ENCODE measurements at regions not wholly inside any gene's neighbourhood (a gene's known extent, or its start where the extent isn't known, plus 50 kb on each side); places are given as distances from the start of the nearest gene placed in this dataset.

DNA sequence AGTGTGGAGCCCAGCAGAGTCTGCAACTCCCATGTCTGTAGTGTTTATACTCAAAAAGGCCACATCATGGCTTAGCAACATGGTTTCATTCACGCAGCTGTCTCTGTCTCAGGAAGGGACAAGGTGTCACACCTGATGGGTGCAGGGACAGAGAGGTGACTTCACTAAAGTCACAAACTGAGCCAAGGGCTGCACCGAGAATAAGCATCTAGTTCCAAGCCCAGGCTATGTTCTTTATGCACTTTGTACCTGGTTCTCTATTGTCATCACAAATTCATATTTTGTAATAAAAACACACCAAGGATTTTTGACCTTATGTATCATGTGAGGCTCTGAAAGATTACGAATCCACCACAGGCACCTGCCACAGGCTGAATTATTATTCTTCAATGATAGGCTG lies 64.9 kb upstream of the STK32A start:
- TF ChIP-seq CTCF (IDR thresholded peaks at IDR 0.05; ENCODE audit: poor library complexity) (no peak), EZH2 (IDR thresholded peaks at IDR 0.05; ENCODE audit: borderline replicate concordance) (no peak)
